ENCODE measurements at regions not wholly inside any gene's neighbourhood (a gene's known extent, or its start where the extent isn't known, plus 50 kb on each side); places are given as distances from the start of the nearest gene placed in this dataset.

DNA sequence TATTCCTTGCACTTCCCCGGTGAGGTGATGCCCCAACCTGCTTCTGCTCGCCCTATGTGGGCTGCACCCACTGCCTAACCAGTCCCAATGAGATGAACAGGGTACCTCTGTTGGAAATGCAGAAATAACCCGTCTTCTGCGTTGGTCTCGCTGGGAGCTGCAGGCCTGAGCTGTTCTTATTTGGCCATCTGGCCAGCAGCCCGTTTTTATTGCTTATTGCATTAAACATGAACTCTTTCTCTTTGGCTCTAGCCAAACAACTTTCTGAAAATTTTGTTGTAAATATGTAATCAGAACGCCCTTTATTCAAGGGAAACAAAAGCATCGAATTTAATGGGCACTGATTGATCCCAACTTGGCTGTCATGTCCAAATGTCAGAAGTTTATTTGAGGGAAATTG, 124.7 kb upstream of the FTMT start:
- no peaks in the 10 kb centered on the region for H4K20me1 ChIP-seq (ENCODE audit: insufficient read depth, low read length)
- intact Hi-C loops (cut with micrococcal nuclease): no loop called here
- H4K8ac ChIP-seq (ENCODE audit: low read depth in 2 of 2, low read length in 2 of 2): no peak overlapping the region
- H3K9me3 ChIP-seq (ENCODE audit: control insufficient read depth, insufficient read depth, low read length): no peaks in the 10 kb centered on the region
- H3K27me3 ChIP-seq (ENCODE audit: control insufficient read depth, insufficient read depth, low read length): no peaks in the 10 kb centered on the region
- H3K14ac ChIP-seq (replicated peaks; ENCODE audit: low read depth, low read length): no peak overlapping the region
- H3K36me3 ChIP-seq (ENCODE audit: control insufficient read depth, insufficient read depth, low read length): no peaks in the 10 kb centered on the region
- H3K4me2 ChIP-seq (ENCODE audit: low read depth, low read length): no peak overlapping the region
- TF ChIP-seq CEBPB (IDR thresholded peaks at IDR 0.05; ENCODE audit: low read depth, low read length) (no peak), MAFK (IDR thresholded peaks at IDR 0.05; ENCODE audit: low read depth, low read length) (no peak)
- no peak overlapping the region for H3K56ac ChIP-seq (ENCODE audit: extremely low read depth, insufficient read depth, low read length)
- H3K79me1 ChIP-seq (ENCODE audit: low read depth in 1 of 2, low read length in 2 of 2): no peaks in the 10 kb centered on the region
- POLR2A ChIA-PET (ENCODE audit: unreplicated experiment): no interaction called here
- no peak overlapping the region for H2AK9ac ChIP-seq (replicated peaks; ENCODE audit: low read depth, low read length, poor library complexity)
- no peak overlapping the region for H2AK5ac ChIP-seq (ENCODE audit: low read depth, low read length)
- H2BK120ac ChIP-seq (ENCODE audit: low read depth, low read length): no peak overlapping the region
- no peak overlapping the region for H3K4ac ChIP-seq (ENCODE audit: low read depth, low read length)
- ATAC-seq (ENCODE audit: low read depth) (no peak), DNase-seq (no peak)
- H2BK5ac ChIP-seq (ENCODE audit: low read depth, low read length, poor library complexity, severe bottlenecking): no peak overlapping the region
- no peak overlapping the region for H2AFZ ChIP-seq (replicated peaks; ENCODE audit: low read length, poor library complexity)
- H4K91ac ChIP-seq (ENCODE audit: insufficient read depth, low read depth, low read length): no peak overlapping the region
- no peak overlapping the region for H4K5ac ChIP-seq (ENCODE audit: low read depth, low read length)
- H3K18ac ChIP-seq (ENCODE audit: low read depth, low read length): no peak overlapping the region
- H3K27ac ChIP-seq (ENCODE audit: insufficient read depth, low read length): no peak overlapping the region
- CTCF ChIA-PET: no interaction called here
- no peaks in the 10 kb centered on the region for H3K4me1 ChIP-seq (ENCODE audit: control insufficient read depth, insufficient read depth, low read length)
- H2BK20ac ChIP-seq (ENCODE audit: low read depth, low read length): no peak overlapping the region
- no peaks in the 10 kb centered on the region for H3K9me1 ChIP-seq (ENCODE audit: insufficient read depth, low read length)
- in situ Hi-C loops (cut with MboI; ENCODE audit: low sequenced_read_pairs): no loop called here
- dilution Hi-C loops (cut with HindIII; ENCODE audit: low sequenced_read_pairs, unreplicated experiment): no loop called here
- no peak overlapping the region for H3K23ac ChIP-seq (ENCODE audit: low read depth, low read length)
- BruUV-seq (replicated peaks): no TSS peak
- no peak overlapping the region for H3K9ac ChIP-seq (ENCODE audit: low read depth, low read length)
- 0% methylated on average over 1 of the region's 8 CpGs; no CpG with 5 or more reads in 1 of the 2 experiments for WGBS, 2 experiments (ENCODE audit: extremely low coverage in 2 of 2, insufficient read length in 1 of 2)
- H2BK15ac ChIP-seq (ENCODE audit: low read depth, low read length): no peak overlapping the region
- no peak overlapping the region for H3K4me3 ChIP-seq (ENCODE audit: insufficient read depth, low read depth, low read length)

All from IMR-90 (cell line).